Stomach smooth muscle (tissue), 2 donors: ENCODE measurements at regions not wholly inside any gene's neighbourhood (a gene's known extent, or its start where the extent isn't known, plus 50 kb on each side); places are given as distances from the start of the nearest gene placed in this dataset.

Experiments
- H3K27ac ChIP-seq: one replicate; pipeline ENCODE4 v1.7.0; 2013; ENCODE audit warnings: mild to moderate bottlenecking, low read length, inconsistent platforms
- H3K27me3 ChIP-seq, 2 donors: one replicate each; pipeline ENCODE4 v1.7.0; 2013; ENCODE audit warnings: low read length in 2 of 2; ENCODE audit not compliant: insufficient read depth in 2 of 2, control insufficient read depth in 1 of 2
- H3K36me3 ChIP-seq, 2 donors: one replicate each; pipeline ENCODE4 v1.7.0; 2013; ENCODE audit warnings: low read length in 2 of 2; ENCODE audit not compliant: control insufficient read depth in 2 of 2, insufficient read depth in 2 of 2
- H3K4me1 ChIP-seq: one replicate; pipeline ENCODE4 v1.7.0; 2013; ENCODE audit warnings: low read length; ENCODE audit not compliant: control insufficient read depth, insufficient read depth
- H3K4me3 ChIP-seq, 2 donors: one replicate each; pipeline ENCODE4 v1.7.0; 2013; ENCODE audit warnings: low read length in 2 of 2
- H3K9ac ChIP-seq, 2 donors: one replicate each; pipeline ENCODE4 v1.7.0; 2013; ENCODE audit warnings: low read length in 2 of 2, mild to moderate bottlenecking in 1 of 2
- H3K9me3 ChIP-seq, 2 donors: one replicate each; pipeline ENCODE4 v1.7.0; 2013; ENCODE audit warnings: low read length in 2 of 2; ENCODE audit not compliant: control insufficient read depth in 2 of 2
- donor health status: healthy.
- donor health status: Pancreatic carcinoma.

- Histone ChIP-seq H3K4me3 (no peak overlapping the region), H3K27ac (no peak overlapping the region), H3K27me3 (no peaks in the 10 kb centered on the region), H3K9ac (no peak overlapping the region), H3K4me1 (peaks cover 10% of the 10 kb centered on the region), H3K36me3 (no peaks in the 10 kb centered on the region), H3K9me3 (peaks cover 0 to 5% of the 10 kb centered on the region in 2 donors)
Measured at GRCh38 chr9:90024409-90024808, 419.6 kb downstream of the GADD45G start.

DNA sequence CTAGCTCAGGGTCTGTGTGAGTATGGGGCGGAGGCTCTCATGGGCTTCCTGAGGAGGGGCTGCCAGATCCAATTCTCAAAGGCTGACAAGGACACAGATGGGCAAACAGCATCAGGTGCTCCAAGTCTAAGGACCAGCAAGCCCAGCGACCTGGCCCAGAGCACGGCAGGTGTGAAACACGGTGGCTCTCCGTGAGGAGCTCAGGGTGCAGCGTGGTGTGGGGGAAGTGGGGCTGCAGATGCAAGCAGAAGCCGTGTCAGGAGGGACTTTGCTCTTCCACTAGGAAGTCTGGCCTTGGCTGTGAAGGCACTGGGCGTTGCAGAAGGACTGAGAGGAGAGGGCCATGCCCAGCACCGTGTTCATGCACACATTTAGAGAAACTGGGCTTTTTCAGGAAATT, 420.0 kb downstream of the GADD45G start:
- Histone ChIP-seq H3K4me3 (no peak overlapping the region), H3K27ac (no peak overlapping the region), H3K36me3 (no peaks in the 10 kb centered on the region), H3K9me3 (peaks cover 0 to 5% of the 10 kb centered on the region in 2 donors), H3K9ac (no peak overlapping the region), H3K4me1 (peaks cover 10% of the 10 kb centered on the region), H3K27me3 (no peaks in the 10 kb centered on the region)

DNA sequence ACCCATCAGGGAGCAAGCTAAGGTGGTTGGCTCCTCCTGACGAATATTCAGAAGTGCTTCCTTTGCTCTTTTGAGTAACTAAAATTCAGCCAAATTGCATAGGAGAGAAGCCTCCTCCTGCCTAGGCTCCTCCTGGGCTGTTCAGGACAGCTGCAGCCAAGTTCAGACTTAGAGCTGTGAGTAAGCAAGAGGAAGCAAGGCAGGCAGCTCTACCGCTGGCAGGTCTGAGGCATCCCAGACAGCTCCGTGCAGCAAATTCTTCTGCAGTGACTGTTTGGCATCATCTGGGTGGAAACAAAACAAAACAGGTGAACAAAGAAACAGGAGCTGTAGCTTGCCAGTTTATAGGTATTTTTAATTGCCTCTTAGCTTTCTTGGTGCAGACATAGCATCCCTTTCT, 421.0 kb downstream of the GADD45G start:
- H3K9ac ChIP-seq = no peak overlapping the region
- H3K4me3 ChIP-seq = no peak overlapping the region
- no peaks in the 10 kb centered on the region for H3K36me3 ChIP-seq
- peaks cover 0 to 5% of the 10 kb centered on the region in 2 donors for H3K9me3 ChIP-seq
- no peaks in the 10 kb centered on the region for H3K27me3 ChIP-seq
- H3K4me1 ChIP-seq = peaks cover 7% of the 10 kb centered on the region
- H3K27ac ChIP-seq = no peak overlapping the region

DNA sequence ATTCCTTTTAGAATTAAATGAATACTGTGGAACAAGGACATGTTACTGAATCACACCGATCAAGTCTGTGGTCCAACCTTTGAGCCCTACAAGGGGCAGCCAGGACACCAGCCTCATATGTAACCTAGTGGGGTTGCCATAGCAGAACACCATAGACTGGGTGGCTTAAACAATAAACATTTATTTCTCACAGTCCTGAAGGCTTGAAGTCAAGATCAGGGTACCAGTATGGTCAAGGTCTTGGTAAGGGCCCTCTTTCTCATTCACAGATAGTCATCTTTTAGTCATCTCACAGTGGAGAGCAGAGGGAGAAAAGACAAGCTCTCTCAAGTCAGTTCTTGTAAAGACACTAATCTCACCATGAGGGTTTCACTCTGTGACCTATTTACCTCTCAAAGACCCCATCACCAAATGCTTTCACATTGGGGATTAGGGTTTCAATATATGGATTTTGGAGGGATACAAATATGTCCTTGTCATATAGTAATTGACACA, 422.5 kb downstream of the GADD45G start:
- Histone ChIP-seq H3K9me3 (peaks cover 0 to 3% of the 10 kb centered on the region in 2 donors), H3K36me3 (no peaks in the 10 kb centered on the region), H3K27ac (no peak overlapping the region), H3K4me1 (peaks cover 7% of the 10 kb centered on the region), H3K9ac (no peak overlapping the region), H3K4me3 (no peak overlapping the region), H3K27me3 (no peaks in the 10 kb centered on the region)

GRCh38 chr9:90029386-90029785, 424.6 kb downstream of the GADD45G start:
- no peak overlapping the region for H3K9ac ChIP-seq
- no peak overlapping the region for H3K4me3 ChIP-seq
- H3K9me3 ChIP-seq = no peaks in the 10 kb centered on the region
- no peak overlapping the region for H3K27ac ChIP-seq
- H3K36me3 ChIP-seq = no peaks in the 10 kb centered on the region
- no peaks in the 10 kb centered on the region for H3K27me3 ChIP-seq
- peaks cover 7% of the 10 kb centered on the region for H3K4me1 ChIP-seq

- H3K4me1 ChIP-seq = peaks cover 7% of the 10 kb centered on the region
- H3K9me3 ChIP-seq = no peaks in the 10 kb centered on the region
- H3K9ac ChIP-seq = no peak overlapping the region
- no peak overlapping the region for H3K27ac ChIP-seq
- H3K27me3 ChIP-seq = no peaks in the 10 kb centered on the region
- H3K36me3 ChIP-seq = no peaks in the 10 kb centered on the region
- H3K4me3 ChIP-seq = no peak overlapping the region
Measured at GRCh38 chr9:90029996-90030395, 425.2 kb downstream of the GADD45G start.

DNA sequence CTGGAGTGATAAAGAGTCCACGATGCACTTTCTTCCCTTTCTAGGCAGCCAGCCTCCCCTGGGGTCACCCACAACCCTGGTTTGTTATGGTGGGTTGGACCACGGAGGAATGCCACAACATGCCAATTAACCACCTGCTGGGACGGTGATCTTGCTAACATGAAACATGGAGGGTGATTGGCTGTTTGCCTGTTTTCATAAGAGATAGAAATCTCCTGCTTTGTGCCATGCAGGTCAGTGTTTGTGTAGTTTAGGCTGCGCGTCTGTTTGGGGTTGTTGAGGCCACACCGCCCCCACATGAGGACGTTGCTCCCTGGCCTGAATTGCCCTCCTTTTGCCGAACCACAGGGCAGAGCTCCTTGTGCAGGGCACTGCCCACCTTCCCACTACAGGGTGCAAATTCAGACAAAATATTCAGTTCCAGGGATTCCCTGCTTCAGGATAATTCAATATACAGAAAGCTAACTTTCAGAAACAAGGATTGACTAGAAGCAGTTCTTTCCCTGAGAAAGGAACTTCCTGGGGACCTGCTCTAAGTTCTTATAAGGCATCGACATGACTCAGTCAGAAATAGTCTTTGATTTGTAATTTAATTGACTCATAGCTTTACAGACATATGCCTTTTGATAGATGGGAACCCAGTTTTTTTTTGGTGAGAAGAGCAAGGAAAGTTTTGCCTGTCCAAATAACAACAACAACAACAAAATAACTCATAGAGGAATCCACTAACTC, 427.6 kb downstream of the GADD45G start:
- Histone ChIP-seq H3K36me3 (no peaks in the 10 kb centered on the region), H3K4me1 (no peaks in the 10 kb centered on the region), H3K9ac (no peak overlapping the region), H3K4me3 (no peak overlapping the region), H3K9me3 (no peaks in the 10 kb centered on the region), H3K27ac (no peak overlapping the region), H3K27me3 (no peaks in the 10 kb centered on the region)

GRCh38 chr9:90033028-90033650, 428.3 kb downstream of the GADD45G start:
- Histone ChIP-seq H3K27ac (no peak overlapping the region), H3K4me3 (no peak overlapping the region), H3K4me1 (no peaks in the 10 kb centered on the region), H3K27me3 (no peaks in the 10 kb centered on the region), H3K9me3 (no peaks in the 10 kb centered on the region), H3K36me3 (no peaks in the 10 kb centered on the region), H3K9ac (no peak overlapping the region)

DNA sequence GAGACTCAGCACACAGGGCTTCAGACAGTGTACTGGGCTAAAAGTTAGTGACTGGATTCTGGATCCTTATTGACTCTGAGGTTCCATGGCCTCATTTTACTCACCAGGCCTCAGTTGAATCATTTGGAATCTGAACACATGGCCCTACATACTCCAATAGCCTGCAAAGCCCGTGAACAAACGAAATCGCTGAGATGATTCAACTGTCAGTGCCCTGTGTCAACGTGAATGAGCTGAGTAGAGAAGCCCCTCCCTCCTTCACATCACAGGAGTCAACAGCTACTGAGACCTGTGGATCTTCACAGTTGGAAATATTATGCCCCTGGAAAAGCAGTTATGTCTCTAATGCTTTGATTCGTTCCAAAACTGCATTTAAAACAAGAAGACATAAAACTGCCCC, 429.3 kb downstream of the GADD45G start:
- H3K27ac ChIP-seq = no peak overlapping the region
- no peaks in the 10 kb centered on the region for H3K27me3 ChIP-seq
- no peaks in the 10 kb centered on the region for H3K9me3 ChIP-seq
- no peak overlapping the region for H3K9ac ChIP-seq
- no peaks in the 10 kb centered on the region for H3K36me3 ChIP-seq
- no peak overlapping the region for H3K4me3 ChIP-seq
- no peaks in the 10 kb centered on the region for H3K4me1 ChIP-seq

DNA sequence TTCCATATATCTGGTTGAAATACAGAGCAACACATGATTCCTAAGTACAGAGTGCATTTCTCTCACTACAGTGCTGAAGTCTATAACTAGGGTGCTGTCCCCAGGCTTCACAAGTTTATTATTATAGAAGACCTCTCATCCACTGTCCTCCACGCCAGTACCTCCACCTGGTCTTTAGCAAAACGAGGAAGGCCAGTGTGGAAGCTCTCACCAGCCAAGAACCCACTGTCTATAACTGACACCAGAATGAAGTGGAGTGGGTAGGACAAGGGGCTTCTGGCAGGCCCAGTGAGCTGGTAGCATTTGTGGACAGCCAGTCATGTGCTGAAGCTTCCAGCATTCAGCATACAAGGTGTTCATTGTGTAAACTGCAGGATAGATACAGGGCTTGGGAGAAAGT, 430.7 kb downstream of the GADD45G start:
- no peak overlapping the region for H3K27ac ChIP-seq
- H3K36me3 ChIP-seq = no peaks in the 10 kb centered on the region
- H3K9me3 ChIP-seq = no peaks in the 10 kb centered on the region
- no peak overlapping the region for H3K4me3 ChIP-seq
- H3K4me1 ChIP-seq = no peaks in the 10 kb centered on the region
- H3K9ac ChIP-seq = no peak overlapping the region
- no peaks in the 10 kb centered on the region for H3K27me3 ChIP-seq

GRCh38 chr9:90037146-90037797, 432.5 kb downstream of the GADD45G start:
- Histone ChIP-seq H3K9me3 (no peaks in the 10 kb centered on the region), H3K4me1 (no peaks in the 10 kb centered on the region), H3K36me3 (no peaks in the 10 kb centered on the region), H3K4me3 (no peak overlapping the region), H3K9ac (no peak overlapping the region), H3K27ac (no peak overlapping the region), H3K27me3 (no peaks in the 10 kb centered on the region)
